Middle frontal gyrus (tissue), 1 donor: ENCODE measurements at regions not wholly inside any gene's neighbourhood (a gene's known extent, or its start where the extent isn't known, plus 50 kb on each side); places are given as distances from the start of the nearest gene placed in this dataset.
A peak's percentile ranks its signal among the peaks of the same experiment; 100 is the strongest.

Experiments used
- DNase-seq: peaks from one replicate; pipeline ENCODE4 v3.0.0-alpha.2; 2015; ENCODE audit warnings: low spot score; ENCODE audit errors: extremely low spot score

DNA sequence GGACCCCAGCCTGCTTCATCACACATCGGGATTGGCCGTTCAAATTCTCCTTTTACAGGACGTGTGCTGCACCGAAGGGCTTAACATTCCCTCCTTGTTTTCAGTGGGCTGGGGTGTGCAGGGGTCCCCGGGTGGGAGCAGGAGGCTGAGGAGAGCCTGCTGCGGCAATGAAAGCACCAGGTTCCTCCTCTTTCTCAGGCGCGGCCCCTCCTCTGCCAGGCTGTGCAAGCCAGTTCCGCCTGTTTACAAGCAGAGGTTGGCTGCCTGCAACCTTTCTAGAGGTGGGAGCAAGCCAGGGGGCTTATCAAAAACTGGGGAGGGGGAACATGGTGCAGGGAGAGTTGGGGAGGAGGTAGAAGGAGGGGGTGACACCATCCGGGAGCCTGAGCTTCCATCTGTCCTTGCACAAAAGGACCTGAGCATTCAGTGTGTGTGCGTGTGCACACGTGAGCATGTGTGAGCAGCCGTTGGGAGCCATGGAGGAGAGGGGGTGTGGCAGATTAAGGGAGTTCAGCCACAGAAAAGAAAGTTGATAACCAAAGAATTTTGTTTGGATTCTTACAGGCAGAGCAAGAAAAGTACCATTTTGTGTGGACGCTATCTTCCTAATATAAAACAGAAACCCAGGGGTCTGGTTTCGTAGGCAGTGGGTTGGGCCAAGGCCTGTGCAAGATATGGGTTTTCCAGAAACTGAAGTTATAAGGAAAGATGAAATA lies 108.8 kb upstream of the RFLNA start:
- no peak for DNase-seq

DNA sequence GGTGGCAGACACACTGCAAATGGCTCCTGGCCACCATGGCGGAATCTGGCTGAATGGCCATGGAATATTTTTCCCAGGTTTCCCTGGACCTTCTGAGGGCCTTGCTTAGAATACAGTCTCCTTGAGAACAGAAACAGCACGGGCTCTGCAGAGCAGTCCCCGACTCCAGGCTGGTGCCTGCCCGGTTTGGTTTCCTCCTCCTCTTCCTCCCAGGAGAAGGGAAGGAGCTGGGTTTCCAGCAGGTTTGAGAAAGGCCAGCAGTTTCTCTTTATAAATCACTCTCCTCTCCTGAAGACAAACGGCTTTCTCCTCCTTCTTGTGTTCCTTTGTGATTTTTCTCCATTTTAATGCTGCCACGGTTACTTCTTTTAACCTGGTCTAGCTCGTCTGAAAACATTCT lies 106.8 kb upstream of the RFLNA start:
- DNase-seq = no peak

DNA sequence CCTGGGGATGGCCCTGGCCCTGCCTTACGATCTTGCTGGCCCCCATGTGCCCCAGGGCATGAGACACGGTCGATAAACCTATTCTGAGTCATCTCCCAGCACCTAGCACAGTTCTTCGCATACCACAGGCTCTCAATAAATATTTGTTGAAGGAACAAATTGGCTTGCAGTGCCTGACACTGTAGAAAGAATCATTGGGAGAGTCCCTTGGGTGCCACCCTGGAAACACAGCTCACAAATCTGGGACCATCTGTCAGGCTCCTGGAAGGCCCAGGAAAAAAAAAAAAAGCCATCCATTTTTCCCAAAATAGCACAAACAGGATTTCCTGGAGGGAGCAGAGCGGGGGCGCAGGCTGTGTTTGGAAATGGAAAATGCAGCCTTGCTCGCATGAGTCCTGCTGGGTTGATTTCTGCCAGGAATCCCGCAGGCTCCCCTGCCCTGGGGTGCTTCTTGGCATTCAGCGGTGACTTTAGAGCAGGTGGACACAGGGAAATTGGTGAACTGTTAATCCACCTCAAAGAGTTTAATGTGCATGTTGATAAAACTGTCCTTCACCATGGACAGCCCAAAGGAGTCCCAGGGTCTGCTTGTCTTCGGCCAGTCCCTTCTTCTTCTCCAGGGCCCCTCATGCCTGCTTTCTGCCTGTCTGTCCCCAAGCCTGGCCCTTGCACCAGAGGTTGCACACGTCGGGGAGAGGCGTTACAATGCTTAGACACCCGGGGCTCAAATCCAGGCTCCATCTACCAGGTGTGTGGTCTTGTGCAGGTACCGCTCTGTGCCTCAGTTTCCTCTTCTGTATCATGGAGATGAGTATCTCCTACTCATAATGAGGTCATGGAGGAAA lies 106.1 kb upstream of the RFLNA start:
- DNase-seq = peak; percentile 5

DNA sequence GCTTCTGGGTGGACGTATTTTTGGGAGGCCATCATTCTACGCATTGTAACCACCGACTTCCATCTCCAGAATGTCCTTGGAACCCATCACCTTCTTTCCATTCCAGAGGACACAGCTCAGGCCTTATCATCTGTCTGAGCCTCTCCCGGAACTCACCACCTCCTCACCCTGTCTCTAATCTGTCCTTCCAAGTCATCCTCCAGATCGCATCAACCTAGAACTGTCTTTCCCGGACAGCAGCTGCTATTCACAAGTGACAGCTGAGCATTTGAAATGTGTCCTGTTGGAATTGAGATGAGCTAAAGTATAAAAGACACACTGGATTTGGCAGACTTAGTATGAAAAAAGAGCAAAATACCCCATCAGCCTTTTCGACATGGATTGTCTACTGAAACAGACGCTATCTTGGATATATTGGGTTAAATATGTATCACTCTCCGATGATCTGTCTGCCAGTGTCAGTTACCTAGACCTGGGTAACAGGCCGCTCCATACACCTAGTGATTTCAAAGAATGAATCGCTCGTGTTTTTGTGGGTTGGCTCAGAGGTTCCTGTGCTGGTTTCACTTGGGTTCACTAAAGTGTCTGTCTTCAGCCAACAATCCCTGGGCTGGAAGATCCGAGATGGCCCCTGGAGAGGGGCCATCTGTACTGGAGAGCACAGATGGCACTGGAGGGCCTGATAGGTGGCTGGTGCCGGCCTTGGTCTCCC lies 104.4 kb upstream of the RFLNA start:
- DNase-seq = no peak

DNA sequence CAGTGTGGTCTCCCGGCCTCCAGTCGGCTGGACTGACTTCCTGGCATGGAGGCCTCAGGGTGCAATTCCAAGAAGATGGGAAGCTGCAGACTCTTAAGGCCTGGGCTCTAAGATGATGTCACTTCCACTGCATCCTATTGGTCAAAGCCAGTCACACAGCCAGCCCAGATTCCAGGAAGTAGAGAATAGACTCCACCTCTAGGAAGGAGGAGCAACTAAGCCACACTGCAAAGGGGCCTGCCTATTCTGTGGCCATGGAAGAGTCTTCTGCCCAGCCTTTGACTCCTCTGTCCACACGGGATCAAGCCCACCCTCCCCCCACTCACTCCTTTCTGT lies 103.9 kb upstream of the RFLNA start:
- no peak for DNase-seq

DNA sequence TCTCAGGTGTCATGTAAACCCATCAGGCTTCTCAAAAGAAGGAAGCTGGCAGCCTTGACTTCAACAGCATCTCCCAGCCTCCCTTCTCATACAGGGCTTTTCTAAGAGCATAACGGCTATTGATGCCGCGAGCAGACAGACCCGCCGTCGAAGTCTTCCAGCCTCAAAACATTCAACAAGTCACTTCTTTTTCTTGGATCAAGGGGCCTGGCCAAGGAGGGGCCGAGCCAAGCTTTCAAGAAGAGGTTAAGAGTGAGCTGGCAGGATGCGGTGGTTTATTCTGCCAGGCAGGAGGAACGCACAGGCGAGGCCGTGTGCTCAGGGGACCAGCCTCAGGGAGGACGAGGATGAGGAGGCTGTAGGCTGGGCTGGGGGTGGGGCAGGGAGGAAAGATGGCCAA lies 102.9 kb upstream of the RFLNA start:
- no peak for DNase-seq

DNA sequence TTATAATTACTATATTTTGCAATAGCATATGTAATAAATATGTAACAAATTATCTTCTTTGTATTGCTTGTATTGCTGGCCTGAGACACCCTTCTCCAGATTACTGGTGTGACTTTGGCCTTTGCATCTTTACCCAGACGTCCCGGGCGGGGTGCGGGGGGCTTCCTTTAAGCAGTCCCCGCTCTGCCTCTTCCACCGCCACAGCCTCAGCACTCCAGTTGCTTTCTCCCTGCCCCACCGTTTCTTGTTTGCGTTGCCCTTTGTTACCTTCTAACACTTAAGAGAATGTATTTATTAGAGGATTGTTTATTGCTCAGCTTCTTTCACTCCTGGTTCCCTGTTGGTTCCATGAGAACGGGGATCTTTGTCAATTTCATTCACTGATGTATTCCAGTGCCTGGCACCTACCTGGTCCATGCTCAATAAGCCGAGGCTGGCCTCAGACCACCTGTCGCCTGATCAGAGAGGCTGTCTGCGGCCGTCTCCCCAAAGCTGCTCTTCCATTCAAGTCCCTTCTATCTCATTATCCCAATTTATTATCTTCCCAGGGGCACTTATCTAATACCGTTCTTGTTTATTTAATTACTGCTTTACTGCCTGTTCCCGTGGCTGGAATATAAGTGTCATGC lies 100.5 kb upstream of the RFLNA start:
- no peak for DNase-seq

DNA sequence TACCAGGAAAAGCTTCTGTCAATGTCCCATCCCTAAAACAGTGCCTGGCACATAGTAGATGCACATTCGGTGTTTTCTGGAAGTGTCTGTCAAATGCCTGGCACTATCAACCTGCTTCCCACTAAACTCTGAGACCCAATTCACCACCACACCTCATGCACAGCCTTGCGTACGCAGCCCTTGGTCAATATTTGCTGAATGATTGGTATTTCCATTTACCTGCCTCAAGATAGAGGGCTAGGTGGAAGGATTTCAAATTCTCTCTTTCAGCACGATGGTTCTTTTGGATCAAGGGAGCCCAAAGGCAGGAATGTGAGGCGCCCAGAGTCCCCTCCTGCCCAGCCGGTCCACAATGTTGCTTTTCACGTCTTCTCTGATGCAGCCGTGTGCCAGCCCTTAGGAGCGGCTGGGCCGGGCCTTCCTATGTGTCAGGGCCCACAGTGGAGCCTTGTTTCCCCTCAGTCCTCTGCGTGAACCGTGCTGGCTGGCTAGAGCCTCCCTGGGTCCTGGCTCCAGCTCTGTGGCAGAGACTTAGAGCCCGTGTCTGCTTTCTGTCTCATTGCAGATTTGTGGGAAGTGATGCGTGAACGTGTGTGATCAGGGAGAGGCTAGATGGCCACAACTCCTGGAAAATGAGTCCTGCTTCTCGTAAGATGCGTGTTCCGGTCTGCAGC lies 99.9 kb upstream of the RFLNA start:
- no peak for DNase-seq

DNA sequence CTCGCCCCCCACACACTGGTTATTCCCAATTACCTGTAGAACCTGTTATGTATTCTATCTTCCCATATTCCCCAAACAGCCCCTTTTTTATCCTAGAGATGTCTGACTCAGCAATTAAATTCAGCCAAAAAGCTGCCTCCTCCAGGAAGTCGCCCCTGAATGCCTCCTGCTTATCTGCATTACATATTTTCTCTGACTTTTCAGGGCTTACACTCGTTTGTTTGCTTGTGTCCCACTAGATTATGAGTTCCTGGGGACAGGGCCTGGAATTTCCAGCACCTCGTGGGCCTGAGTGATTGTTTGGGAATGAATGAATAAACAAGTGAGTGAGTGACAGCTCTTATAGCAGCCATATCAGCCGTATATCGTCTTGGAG lies 99.3 kb upstream of the RFLNA start:
- no peak for DNase-seq

DNA sequence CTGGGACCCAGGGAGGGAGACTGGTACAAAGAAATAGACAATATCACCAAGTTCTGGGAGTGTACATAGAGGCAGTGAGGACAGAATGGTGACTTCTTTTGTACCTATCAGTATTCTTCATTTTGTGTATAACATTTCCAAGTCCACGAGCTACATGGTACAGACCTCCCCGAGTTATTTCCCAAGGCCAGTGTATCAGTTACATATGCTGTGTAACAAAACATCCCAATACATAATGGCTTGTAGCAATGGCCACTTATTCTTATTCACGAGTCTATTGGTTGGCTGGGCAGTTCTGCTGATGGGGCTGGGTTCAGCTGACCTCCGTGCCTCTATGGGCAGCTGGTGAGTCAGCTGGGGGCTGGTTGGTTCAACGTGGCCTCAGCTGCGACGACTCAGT lies 98.7 kb upstream of the RFLNA start:
- DNase-seq = no peak

DNA sequence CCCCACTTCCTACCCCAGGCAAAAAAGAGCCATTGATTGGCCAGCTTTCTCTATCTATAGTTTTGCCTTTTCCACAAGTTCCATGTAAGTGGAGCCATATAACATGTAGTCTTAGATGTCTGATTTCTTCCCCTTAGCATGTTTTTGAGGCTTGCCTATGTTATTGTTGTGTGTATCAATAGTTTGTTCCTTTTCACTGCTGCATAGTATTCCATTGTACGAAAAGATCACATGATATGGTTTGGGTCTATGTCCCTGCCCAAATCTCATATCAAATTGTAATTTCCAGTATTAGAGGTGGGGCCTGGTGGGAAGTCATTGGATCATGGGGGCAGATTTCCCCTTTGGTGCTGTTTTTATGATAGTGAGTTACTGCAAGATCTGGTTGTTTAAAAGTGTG lies 93.6 kb upstream of the RFLNA start:
- DNase-seq = no peak

DNA sequence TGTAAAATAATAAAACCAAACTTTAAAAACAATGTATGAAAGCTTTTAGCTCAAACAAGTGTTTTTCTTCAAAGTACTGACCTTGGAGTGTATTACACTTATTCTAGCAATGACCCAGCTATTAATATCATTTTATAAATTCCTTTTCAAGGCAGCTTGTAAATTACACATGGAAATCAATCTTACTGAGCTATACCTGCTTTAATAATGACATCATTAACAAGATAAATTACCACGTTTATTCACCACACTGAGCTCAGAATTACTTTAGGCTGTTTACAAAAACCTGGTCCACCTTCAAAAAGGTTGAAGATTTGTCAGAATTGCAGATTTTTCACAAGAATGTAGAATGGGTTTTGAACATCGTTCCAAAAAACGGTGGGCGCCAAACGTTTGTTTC lies 91.7 kb upstream of the RFLNA start:
- DNase-seq = no peak

DNA sequence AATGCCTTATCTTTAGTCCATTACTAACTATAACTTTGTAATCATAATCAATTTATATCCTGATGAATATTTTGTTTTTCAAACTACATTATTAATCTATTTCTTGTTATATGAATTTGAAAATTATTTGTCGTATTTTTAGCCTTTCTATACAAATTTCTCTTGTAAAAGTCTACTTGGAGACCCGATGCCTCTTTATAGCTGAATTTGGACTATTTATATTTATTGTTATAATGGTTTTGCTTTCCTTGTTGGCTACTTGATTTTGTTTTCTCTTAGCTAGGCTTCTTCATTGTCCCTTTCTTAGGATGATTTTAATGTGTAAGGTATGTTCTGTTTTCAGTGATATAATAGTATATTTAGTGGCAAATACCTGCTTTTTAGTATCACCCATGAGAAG lies 89.5 kb upstream of the RFLNA start:
- DNase-seq = no peak

DNA sequence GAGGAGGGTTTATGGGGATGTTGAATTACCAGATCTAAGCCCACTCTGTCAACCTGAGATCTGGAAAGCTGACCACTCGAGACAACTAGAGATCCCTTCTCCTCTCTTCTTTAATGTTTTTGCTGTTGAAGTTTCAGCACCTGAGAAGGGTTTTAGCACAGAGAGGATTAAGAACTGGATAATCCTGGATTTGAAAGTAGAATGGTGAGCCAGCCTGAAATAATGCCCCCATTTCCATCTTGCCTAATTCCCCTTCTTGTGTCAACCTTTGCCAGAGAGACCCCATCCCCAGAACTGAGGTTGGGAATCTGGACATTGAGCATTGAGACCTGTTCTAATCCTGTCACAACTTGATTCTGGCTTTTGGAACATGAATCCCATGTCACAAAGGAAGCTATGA lies 87.8 kb upstream of the RFLNA start:
- no peak for DNase-seq

DNA sequence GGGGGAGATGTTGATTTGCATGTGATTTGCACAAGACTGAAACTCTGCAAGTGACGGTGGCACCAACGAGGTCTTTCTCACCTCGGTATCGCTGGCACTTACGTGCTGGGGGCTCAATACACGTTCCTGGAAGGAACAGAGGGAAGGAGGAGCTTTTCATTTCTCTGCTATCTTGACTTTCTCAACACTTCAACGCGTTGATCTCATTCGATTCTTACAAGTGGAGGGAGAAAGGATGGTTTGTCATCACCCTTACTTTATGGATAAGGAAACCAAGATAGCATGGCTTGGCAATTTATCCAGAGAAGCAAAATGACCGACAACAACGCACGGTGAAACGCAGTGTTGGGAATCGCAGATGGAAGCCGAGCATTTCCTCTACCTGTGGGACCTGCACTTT lies 87.3 kb upstream of the RFLNA start:
- no peak for DNase-seq

DNA sequence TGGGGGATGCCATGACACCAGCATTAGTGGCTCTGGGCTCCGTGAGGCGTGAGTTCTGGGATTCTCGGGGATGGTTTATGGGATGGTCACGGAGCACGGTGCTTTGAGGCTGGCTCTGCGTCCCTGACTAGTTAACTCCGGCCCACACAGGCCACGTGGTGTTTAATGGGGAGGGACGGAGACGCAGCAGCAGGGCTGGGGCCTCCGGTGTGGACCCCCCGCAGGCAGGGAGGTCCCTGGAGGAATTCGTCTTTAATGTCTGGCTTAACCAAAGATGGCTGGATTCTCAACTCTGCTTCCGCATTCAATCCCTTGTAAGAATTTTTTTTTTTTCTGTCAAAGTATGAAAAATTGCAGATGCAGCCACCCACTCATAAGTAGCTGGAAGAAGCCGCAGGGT lies 86.4 kb upstream of the RFLNA start:
- DNase-seq = no peak

DNA sequence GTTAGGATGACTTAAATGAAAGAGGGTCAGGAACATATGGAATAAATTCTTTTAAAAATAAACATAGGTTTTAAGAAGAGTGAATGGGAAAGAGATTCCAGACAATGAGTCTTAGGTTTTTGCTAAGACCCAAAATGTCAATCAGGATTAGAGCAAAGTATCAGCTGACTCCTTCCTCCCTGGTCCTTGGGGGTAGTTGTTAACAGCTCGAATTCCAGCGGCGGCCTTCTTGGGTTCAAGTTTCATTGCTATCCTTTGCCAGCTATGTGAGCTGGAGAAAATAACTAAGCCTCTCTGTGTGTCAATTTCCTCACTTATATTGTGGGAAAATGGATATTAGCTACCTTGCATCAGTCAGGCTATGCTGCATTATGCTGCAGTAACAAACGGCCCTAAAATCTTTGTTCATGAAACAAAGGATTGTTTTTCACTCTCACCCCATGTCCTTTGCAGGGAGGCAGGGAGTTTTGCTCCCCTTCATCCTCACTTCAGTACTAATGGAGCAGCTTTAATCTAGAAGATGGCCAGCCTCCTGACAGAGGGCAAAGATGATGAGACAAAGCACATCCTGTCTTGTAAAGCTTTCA lies 83.8 kb upstream of the RFLNA start:
- DNase-seq = no peak

DNA sequence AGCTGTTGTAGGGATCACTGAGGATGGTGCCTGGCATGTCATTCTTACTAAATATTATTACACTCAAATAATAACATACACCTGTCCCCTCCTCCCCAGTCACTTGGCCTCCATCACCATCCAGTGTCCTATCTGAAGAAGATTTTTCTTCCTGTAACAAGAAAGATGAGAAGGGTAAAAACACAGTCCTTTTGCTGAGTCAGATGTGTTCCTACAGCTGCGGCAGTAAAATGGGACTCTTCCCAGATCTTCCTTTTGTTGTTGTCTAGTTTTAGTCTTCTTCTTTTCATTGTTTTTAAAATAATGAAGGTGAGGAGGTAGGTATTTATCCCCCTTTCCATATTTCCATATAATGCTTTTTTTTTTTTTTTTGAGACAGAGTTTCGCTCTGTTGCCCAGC lies 83.1 kb upstream of the RFLNA start:
- DNase-seq = no peak

DNA sequence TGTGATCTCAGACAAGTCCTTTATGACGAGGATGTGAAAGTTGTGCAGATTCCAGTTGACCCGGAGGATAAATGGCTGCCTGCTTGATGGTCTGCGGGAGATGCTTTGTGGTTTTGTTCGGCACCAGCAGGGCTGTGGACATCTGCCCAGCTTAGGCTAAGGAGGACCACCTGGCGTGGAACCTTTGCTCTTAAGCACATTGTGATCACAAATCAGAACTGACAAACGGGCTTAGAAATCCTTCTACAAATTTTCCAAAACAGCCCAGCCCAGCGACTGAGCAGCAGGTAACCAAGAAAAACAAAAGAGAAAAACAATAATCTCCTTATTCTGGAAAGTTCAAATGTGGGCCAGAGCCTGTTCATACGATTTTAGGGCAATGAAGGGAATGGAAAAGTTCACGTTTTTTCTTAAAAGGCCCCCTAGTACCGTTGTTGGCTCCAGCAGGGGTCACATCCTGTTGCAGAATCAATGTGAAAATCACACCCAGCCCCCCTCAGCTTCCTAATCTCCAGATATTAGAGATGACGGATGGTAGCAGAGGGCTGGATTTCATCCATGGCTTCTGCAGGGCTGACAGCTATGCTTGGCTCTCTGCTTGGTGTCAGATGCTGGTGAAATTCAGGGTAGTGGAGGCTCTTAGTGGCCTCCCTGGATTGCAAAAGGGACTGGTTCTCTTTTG lies 81.1 kb upstream of the RFLNA start:
- DNase-seq = no peak

DNA sequence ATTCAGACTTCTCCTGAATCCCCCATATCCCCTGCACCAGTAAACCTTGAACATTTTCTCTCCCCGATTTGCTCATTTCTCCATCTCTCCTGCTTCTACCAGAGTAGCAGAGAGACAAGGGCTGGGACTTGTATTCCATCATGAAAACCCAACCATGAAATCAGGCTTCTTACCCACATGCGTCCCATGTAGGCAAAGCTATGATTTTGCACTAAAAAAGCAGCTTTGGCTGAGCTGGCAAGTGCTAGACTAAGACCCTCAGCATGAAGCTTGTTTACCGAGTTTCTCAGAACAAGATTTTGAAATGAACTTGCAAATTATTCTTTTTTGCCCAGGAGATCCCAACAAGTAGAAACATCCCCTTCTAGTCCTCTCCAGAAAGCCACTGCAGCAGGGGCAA lies 80.3 kb upstream of the RFLNA start:
- DNase-seq = no peak

DNA sequence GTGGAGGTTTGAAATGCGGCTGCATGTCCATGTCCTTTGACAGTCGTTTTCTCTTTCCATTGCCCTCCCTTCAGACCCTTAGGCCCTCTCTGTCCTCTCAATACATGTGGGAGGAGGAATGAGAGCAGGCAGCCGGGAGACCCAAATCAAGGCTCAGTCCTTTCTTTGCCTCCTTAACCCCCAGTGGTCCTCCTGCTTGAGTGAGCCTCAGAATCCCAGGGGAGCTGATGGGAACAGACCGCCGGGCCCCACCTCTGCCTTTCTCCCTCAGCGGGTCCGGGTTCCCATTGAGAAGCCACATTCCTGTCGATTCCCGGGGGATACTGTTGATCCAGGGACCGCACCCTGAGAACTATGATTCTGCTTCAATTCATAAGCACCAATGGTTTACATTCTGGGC lies 77.9 kb upstream of the RFLNA start:
- no peak for DNase-seq
